Liver (tissue), 3 donors: ENCODE measurements at regions not wholly inside any gene's neighbourhood (a gene's known extent, or its start where the extent isn't known, plus 50 kb on each side); places are given as distances from the start of the nearest gene placed in this dataset.

Experiments used
- EGR1 ChIP-seq, 2 donors: IDR thresholded peaks; 2 replicates each; pipeline ENCODE4 v1.6.1; 2016 to 2018; ENCODE audit warnings: antibody characterized with exemption in 2 of 2, low read depth in 2 of 2
- FOXA1 ChIP-seq: IDR thresholded peaks from 2 replicates; pipeline ENCODE4 v1.6.1; 2016; ENCODE audit warnings: antibody characterized with exemption
- GABPA ChIP-seq, 2 donors: IDR thresholded peaks in 1 of 2; conservative IDR thresholded peaks in 1 of 2; 2 replicates each; pipeline ENCODE4 v1.6.1; 2016; ENCODE audit warnings: antibody characterized with exemption in 2 of 2, mild to moderate bottlenecking in 1 of 2, moderate library complexity in 1 of 2
- HNF4A ChIP-seq, 2 donors: conservative IDR thresholded peaks; 2 replicates each; pipeline ENCODE4 v1.6.1; 2016; ENCODE audit warnings: antibody characterized with exemption in 2 of 2, mild to moderate bottlenecking in 2 of 2
- HNF4G ChIP-seq: IDR thresholded peaks from 2 replicates; pipeline ENCODE4 v1.6.1; 2016; ENCODE audit warnings: antibody characterized with exemption
- RAD21 ChIP-seq, 2 donors: IDR thresholded peaks; 2 replicates each; pipeline ENCODE4 v1.6.1; 2016; ENCODE audit warnings: antibody characterized with exemption in 2 of 2, mild to moderate bottlenecking in 2 of 2
- REST ChIP-seq: IDR thresholded peaks from 2 replicates; pipeline ENCODE4 v1.6.1; 2016; ENCODE audit warnings: antibody characterized with exemption, mild to moderate bottlenecking
- SP1 ChIP-seq: IDR thresholded peaks from 2 replicates; pipeline ENCODE4 v1.6.1; 2018; ENCODE audit warnings: antibody characterized with exemption, mild to moderate bottlenecking
- TAF1 ChIP-seq: conservative IDR thresholded peaks from 2 replicates; pipeline ENCODE4 v1.6.1; 2016; ENCODE audit warnings: antibody characterized with exemption, mild to moderate bottlenecking
- TF ChIP-seq, protein P1 (sequence below): fragments of 150-350 bp; IDR thresholded peaks from 2 replicates; pipeline ENCODE4 v1.5.1; 2017; ENCODE audit warnings: improper control_type of control experiment, low read depth, low read length; ENCODE audit not compliant: missing input control
- TF ChIP-seq, protein P2 (sequence below): IDR thresholded peaks from 2 replicates; pipeline ENCODE4 v1.6.1; 2016; ENCODE audit warnings: antibody characterized with exemption
- TF ChIP-seq, protein P3 (sequence below): IDR thresholded peaks from 2 replicates; pipeline ENCODE4 v1.6.1; 2016; ENCODE audit warnings: antibody characterized with exemption
- TF ChIP-seq, protein P4 (sequence below): IDR thresholded peaks from 2 replicates; pipeline ENCODE4 v1.6.1; 2016; ENCODE audit warnings: antibody characterized with exemption
- donor health status: healthy.
- donor health status: healthy.

GRCh38 chr2:48253301-48253700 lies 61.2 kb upstream of the FOXN2 start:
- TF ChIP-seq SP1, result no peak
- TF ChIP-seq, protein P1, sequence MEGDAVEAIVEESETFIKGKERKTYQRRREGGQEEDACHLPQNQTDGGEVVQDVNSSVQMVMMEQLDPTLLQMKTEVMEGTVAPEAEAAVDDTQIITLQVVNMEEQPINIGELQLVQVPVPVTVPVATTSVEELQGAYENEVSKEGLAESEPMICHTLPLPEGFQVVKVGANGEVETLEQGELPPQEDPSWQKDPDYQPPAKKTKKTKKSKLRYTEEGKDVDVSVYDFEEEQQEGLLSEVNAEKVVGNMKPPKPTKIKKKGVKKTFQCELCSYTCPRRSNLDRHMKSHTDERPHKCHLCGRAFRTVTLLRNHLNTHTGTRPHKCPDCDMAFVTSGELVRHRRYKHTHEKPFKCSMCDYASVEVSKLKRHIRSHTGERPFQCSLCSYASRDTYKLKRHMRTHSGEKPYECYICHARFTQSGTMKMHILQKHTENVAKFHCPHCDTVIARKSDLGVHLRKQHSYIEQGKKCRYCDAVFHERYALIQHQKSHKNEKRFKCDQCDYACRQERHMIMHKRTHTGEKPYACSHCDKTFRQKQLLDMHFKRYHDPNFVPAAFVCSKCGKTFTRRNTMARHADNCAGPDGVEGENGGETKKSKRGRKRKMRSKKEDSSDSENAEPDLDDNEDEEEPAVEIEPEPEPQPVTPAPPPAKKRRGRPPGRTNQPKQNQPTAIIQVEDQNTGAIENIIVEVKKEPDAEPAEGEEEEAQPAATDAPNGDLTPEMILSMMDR, result no peak
- no peak for TF ChIP-seq GABPA (IDR thresholded peaks at IDR 0.05 in 1 of 2, conservative IDR thresholded peaks at IDR 0.05 in 1 of 2)
- no peak for TF ChIP-seq RAD21 (IDR thresholded peaks at IDR 0.05)
- no peak for TF ChIP-seq REST
- no peak for TF ChIP-seq HNF4G
- TF ChIP-seq, protein P2, sequence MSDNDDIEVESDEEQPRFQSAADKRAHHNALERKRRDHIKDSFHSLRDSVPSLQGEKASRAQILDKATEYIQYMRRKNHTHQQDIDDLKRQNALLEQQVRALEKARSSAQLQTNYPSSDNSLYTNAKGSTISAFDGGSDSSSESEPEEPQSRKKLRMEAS, result no peak
- TF ChIP-seq, protein P3, sequence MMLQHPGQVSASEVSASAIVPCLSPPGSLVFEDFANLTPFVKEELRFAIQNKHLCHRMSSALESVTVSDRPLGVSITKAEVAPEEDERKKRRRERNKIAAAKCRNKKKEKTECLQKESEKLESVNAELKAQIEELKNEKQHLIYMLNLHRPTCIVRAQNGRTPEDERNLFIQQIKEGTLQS, result no peak
- TF ChIP-seq TAF1, result no peak
- TF ChIP-seq, protein P4, sequence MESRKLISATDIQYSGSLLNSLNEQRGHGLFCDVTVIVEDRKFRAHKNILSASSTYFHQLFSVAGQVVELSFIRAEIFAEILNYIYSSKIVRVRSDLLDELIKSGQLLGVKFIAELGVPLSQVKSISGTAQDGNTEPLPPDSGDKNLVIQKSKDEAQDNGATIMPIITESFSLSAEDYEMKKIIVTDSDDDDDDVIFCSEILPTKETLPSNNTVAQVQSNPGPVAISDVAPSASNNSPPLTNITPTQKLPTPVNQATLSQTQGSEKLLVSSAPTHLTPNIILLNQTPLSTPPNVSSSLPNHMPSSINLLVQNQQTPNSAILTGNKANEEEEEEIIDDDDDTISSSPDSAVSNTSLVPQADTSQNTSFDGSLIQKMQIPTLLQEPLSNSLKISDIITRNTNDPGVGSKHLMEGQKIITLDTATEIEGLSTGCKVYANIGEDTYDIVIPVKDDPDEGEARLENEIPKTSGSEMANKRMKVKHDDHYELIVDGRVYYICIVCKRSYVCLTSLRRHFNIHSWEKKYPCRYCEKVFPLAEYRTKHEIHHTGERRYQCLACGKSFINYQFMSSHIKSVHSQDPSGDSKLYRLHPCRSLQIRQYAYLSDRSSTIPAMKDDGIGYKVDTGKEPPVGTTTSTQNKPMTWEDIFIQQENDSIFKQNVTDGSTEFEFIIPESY, result no peak
- no peak for TF ChIP-seq FOXA1
- no peak for TF ChIP-seq EGR1 (IDR thresholded peaks at IDR 0.05; ENCODE audit: low read depth in 2 of 2)
- TF ChIP-seq HNF4A (conservative IDR thresholded peaks at IDR 0.05), result no peak
